Suprapubic skin (tissue), 4 donors: ENCODE measurements at regions not wholly inside any gene's neighbourhood (a gene's known extent, or its start where the extent isn't known, plus 50 kb on each side); places are given as distances from the start of the nearest gene placed in this dataset.

Experiments
- EP300 ChIP-seq: sonication (generic); formaldehyde crosslinking; IDR thresholded peaks from one replicate; pipeline ENCODE4 v1.6.1; 2017; ENCODE audit warnings: antibody characterized with exemption
- POLR2A ChIP-seq, 2 donors: fragments of 450-650 bp; IDR thresholded peaks; one replicate each; pipeline ENCODE4 v1.6.1; 2017; ENCODE audit warnings: antibody characterized with exemption in 2 of 2, mild to moderate bottlenecking in 2 of 2, moderate library complexity in 2 of 2
- POLR2AphosphoS5 ChIP-seq, 3 donors: sonication (generic); formaldehyde crosslinking; IDR thresholded peaks; one replicate each; pipeline ENCODE4 v1.6.1; 2017; ENCODE audit warnings: antibody characterized with exemption in 3 of 3
- TF ChIP-seq, protein P1 (sequence below), 2 donors: fragments of 200-600 bp in 1 of 2; fragments of 450-650 bp in 1 of 2; sonication (generic) in 1 of 2; IDR thresholded peaks; one replicate each; pipeline ENCODE4 v1.5.1; 2016 to 2019; ENCODE audit warnings: antibody characterized with exemption in 2 of 2, mild to moderate bottlenecking in 1 of 2, moderate library complexity in 1 of 2

DNA sequence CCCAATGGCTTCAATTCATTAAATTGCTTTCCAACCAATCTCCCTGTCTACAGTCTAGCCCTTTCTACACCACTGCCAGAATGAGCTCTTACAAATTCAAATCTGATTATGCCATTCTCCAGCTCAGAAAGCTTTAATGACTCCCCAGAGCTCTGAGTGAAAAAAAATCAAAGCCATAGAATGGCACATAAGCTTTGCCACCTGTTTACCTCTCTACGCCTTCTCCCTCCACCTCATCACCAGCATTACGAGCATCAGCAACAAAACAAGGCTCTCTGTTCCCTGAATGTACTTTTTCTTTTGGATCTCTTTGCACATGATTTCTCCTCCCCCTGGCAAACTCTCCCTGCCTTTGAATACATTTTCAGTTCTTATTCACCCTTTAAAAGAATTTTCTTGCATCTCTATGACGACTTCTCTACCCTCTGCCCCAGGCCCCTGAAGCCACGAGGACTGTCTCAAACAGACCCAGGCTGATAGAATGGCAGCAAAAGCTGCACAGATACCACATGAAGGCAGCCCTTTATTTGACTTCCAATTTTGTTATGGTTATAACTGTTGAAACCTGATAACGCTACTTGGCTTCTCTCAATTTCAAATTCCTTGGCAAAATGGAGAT, 516.0 kb downstream of the PCDH7 start:
- TF ChIP-seq POLR2A (IDR thresholded peaks at IDR 0.05) (no peak), EP300 (no peak), POLR2AphosphoS5 (IDR thresholded peaks at IDR 0.05) (no peak)
- TF ChIP-seq, protein P1, sequence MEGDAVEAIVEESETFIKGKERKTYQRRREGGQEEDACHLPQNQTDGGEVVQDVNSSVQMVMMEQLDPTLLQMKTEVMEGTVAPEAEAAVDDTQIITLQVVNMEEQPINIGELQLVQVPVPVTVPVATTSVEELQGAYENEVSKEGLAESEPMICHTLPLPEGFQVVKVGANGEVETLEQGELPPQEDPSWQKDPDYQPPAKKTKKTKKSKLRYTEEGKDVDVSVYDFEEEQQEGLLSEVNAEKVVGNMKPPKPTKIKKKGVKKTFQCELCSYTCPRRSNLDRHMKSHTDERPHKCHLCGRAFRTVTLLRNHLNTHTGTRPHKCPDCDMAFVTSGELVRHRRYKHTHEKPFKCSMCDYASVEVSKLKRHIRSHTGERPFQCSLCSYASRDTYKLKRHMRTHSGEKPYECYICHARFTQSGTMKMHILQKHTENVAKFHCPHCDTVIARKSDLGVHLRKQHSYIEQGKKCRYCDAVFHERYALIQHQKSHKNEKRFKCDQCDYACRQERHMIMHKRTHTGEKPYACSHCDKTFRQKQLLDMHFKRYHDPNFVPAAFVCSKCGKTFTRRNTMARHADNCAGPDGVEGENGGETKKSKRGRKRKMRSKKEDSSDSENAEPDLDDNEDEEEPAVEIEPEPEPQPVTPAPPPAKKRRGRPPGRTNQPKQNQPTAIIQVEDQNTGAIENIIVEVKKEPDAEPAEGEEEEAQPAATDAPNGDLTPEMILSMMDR (IDR thresholded peaks at IDR 0.05): no peak
